ENCODE measurements at regions not wholly inside any gene's neighbourhood (a gene's known extent, or its start where the extent isn't known, plus 50 kb on each side); places are given as distances from the start of the nearest gene placed in this dataset.

- TF ChIP-seq, protein P1, sequence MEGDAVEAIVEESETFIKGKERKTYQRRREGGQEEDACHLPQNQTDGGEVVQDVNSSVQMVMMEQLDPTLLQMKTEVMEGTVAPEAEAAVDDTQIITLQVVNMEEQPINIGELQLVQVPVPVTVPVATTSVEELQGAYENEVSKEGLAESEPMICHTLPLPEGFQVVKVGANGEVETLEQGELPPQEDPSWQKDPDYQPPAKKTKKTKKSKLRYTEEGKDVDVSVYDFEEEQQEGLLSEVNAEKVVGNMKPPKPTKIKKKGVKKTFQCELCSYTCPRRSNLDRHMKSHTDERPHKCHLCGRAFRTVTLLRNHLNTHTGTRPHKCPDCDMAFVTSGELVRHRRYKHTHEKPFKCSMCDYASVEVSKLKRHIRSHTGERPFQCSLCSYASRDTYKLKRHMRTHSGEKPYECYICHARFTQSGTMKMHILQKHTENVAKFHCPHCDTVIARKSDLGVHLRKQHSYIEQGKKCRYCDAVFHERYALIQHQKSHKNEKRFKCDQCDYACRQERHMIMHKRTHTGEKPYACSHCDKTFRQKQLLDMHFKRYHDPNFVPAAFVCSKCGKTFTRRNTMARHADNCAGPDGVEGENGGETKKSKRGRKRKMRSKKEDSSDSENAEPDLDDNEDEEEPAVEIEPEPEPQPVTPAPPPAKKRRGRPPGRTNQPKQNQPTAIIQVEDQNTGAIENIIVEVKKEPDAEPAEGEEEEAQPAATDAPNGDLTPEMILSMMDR (IDR thresholded peaks at IDR 0.05) = no peak
- TF ChIP-seq, protein P2, sequence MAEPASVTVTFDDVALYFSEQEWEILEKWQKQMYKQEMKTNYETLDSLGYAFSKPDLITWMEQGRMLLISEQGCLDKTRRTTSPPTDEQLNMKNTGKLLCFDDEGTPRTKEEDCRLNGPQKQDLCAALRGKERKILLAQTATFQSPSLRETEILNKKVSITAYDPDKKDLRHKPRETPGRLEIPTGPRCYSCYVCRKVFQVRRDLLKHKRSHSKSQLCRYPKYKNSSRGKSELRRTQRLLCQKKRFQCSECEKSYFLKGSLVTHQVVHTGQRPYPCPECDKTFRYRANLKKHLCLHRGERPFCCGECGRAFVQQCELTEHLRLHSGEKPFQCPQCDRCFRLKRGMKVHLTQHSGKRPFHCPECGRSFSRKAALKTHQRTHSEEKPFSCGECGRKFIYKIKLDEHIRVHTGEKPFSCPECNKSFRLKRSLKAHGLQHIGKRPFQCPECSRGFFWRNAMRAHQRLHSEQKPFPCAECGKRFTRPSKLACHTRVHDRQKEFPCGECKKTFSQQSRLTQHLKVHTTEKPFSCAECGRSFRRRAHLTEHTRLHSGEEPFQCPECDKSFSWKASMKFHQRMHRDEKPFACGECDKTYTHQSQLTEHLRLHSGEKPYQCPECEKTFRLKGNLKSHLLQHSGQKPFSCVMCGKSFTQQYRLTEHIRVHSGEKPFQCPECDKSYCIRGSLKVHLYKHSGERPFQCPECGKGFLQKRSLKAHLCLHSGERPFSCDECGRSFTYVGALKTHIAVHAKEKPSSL (CRISPR knock-in tag; conservative IDR thresholded peaks at IDR 0.05) = no peak
- no peak for TF ChIP-seq SMAD4 (CRISPR knock-in tag; IDR thresholded peaks at IDR 0.05)
- TF ChIP-seq CREM (CRISPR knock-in tag; IDR thresholded peaks at IDR 0.05) = no peak
- no peak for TF ChIP-seq NFE2L1 (CRISPR knock-in tag; IDR thresholded peaks at IDR 0.05)
- TF ChIP-seq, protein P3, sequence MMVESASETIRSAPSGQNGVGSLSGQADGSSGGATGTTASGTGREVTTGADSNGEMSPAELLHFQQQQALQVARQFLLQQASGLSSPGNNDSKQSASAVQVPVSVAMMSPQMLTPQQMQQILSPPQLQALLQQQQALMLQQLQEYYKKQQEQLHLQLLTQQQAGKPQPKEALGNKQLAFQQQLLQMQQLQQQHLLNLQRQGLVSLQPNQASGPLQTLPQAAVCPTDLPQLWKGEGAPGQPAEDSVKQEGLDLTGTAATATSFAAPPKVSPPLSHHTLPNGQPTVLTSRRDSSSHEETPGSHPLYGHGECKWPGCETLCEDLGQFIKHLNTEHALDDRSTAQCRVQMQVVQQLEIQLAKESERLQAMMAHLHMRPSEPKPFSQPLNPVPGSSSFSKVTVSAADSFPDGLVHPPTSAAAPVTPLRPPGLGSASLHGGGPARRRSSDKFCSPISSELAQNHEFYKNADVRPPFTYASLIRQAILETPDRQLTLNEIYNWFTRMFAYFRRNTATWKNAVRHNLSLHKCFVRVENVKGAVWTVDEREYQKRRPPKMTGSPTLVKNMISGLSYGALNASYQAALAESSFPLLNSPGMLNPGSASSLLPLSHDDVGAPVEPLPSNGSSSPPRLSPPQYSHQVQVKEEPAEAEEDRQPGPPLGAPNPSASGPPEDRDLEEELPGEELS (CRISPR knock-in tag; IDR thresholded peaks at IDR 0.05) = no peak
- TF ChIP-seq, protein P4, sequence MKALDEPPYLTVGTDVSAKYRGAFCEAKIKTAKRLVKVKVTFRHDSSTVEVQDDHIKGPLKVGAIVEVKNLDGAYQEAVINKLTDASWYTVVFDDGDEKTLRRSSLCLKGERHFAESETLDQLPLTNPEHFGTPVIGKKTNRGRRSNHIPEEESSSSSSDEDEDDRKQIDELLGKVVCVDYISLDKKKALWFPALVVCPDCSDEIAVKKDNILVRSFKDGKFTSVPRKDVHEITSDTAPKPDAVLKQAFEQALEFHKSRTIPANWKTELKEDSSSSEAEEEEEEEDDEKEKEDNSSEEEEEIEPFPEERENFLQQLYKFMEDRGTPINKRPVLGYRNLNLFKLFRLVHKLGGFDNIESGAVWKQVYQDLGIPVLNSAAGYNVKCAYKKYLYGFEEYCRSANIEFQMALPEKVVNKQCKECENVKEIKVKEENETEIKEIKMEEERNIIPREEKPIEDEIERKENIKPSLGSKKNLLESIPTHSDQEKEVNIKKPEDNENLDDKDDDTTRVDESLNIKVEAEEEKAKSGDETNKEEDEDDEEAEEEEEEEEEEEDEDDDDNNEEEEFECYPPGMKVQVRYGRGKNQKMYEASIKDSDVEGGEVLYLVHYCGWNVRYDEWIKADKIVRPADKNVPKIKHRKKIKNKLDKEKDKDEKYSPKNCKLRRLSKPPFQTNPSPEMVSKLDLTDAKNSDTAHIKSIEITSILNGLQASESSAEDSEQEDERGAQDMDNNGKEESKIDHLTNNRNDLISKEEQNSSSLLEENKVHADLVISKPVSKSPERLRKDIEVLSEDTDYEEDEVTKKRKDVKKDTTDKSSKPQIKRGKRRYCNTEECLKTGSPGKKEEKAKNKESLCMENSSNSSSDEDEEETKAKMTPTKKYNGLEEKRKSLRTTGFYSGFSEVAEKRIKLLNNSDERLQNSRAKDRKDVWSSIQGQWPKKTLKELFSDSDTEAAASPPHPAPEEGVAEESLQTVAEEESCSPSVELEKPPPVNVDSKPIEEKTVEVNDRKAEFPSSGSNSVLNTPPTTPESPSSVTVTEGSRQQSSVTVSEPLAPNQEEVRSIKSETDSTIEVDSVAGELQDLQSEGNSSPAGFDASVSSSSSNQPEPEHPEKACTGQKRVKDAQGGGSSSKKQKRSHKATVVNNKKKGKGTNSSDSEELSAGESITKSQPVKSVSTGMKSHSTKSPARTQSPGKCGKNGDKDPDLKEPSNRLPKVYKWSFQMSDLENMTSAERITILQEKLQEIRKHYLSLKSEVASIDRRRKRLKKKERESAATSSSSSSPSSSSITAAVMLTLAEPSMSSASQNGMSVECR (CRISPR knock-in tag; IDR thresholded peaks at IDR 0.05; ENCODE audit: borderline replicate concordance) = no peak
- TF ChIP-seq NR1H2 (CRISPR knock-in tag; IDR thresholded peaks at IDR 0.05) = no peak
- no peak for TF ChIP-seq ESRRA (CRISPR knock-in tag; IDR thresholded peaks at IDR 0.05; ENCODE audit: borderline replicate concordance)
- TF ChIP-seq ZBTB21 (CRISPR knock-in tag; IDR thresholded peaks at IDR 0.05; ENCODE audit: borderline replicate concordance) = no peak
- no peak for TF ChIP-seq NR3C1 (CRISPR knock-in tag; conservative IDR thresholded peaks at IDR 0.05; ENCODE audit: low read depth)
- no peak for TF ChIP-seq MLX (CRISPR knock-in tag; IDR thresholded peaks at IDR 0.05)
- TF ChIP-seq, protein P5, sequence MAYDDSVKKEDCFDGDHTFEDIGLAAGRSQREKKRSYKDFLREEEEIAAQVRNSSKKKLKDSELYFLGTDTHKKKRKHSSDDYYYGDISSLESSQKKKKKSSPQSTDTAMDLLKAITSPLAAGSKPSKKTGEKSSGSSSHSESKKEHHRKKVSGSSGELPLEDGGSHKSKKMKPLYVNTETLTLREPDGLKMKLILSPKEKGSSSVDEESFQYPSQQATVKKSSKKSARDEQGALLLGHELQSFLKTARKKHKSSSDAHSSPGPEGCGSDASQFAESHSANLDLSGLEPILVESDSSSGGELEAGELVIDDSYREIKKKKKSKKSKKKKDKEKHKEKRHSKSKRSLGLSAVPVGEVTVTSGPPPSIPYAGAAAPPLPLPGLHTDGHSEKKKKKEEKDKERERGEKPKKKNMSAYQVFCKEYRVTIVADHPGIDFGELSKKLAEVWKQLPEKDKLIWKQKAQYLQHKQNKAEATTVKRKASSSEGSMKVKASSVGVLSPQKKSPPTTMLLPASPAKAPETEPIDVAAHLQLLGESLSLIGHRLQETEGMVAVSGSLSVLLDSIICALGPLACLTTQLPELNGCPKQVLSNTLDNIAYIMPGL (CRISPR knock-in tag; IDR thresholded peaks at IDR 0.05) = no peak
These were observed 686.1 kb upstream of the CHD1 start for GRCh38 chr5:99614888-99615287.

Data from WTC11 (cell line).